GM23338 (cell line): ENCODE measurements at regions not wholly inside any gene's neighbourhood (a gene's known extent, or its start where the extent isn't known, plus 50 kb on each side); places are given as distances from the start of the nearest gene placed in this dataset.

ENCODE experiments used
- ATAC-seq: fragments of 200-7000 bp; cut with Tn5 transposase; 3 replicates; pipeline ENCODE4 v1.9.1; 2020
- DNase-seq: peaks from one replicate; pipeline ENCODE4 v3.0.0-alpha.2; 2015; ENCODE audit warnings: low spot score
- H2AFZ ChIP-seq: fragments of 200-600 bp; sonication (generic); 2 replicates; pipeline ENCODE4 v1.8.0; 2016; ENCODE audit warnings: antibody characterized with exemption, mild to moderate bottlenecking, moderate library complexity
- H3F3A ChIP-seq: fragments of 200-600 bp; sonication (generic); replicated peaks from 2 replicates; pipeline ENCODE4 v1.8.0; 2017; ENCODE audit warnings: antibody characterized with exemption, mixed run types, low read depth
- H3K27ac ChIP-seq: fragments of 200-600 bp; sonication (generic); 2 replicates; pipeline ENCODE4 v1.6.1; 2016; ENCODE audit warnings: low read depth
- H3K27me3 ChIP-seq: fragments of 200-600 bp; sonication (generic); 2 replicates; pipeline ENCODE4 v1.8.0; 2016; ENCODE audit warnings: mild to moderate bottlenecking, mixed run types, moderate library complexity; ENCODE audit not compliant: insufficient read depth
- H3K36me3 ChIP-seq: fragments of 200-600 bp; sonication (generic); 2 replicates; pipeline ENCODE4 v1.8.0; 2016; ENCODE audit warnings: mild to moderate bottlenecking; ENCODE audit not compliant: insufficient read depth
- H3K4me1 ChIP-seq: fragments of 200-600 bp; sonication (generic); 2 replicates; pipeline ENCODE4 v1.8.0; 2016; ENCODE audit warnings: mild to moderate bottlenecking, moderate library complexity; ENCODE audit not compliant: insufficient read depth
- H3K4me2 ChIP-seq: fragments of 200-600 bp; sonication (generic); 2 replicates; pipeline ENCODE4 v1.7.1; 2017; ENCODE audit warnings: mixed run types
- H3K4me3 ChIP-seq: fragments of 200-600 bp; sonication (generic); 2 replicates; pipeline ENCODE4 v1.6.1; 2016; ENCODE audit warnings: mixed run types
- H3K79me2 ChIP-seq: fragments of 200-600 bp; sonication (generic); replicated peaks from 2 replicates; pipeline ENCODE4 v1.8.0; 2017; ENCODE audit warnings: mild to moderate bottlenecking; ENCODE audit not compliant: insufficient read depth
- H3K9me2 ChIP-seq: fragments of 200-600 bp; sonication (generic); 2 replicates; pipeline ENCODE4 v1.8.0; 2017; ENCODE audit not compliant: insufficient read depth
- H4K20me1 ChIP-seq: fragments of 200-600 bp; sonication (generic); replicated peaks from 2 replicates; pipeline ENCODE4 v1.8.0; 2017; ENCODE audit warnings: mild to moderate bottlenecking; ENCODE audit not compliant: insufficient read depth
- H3K27ac Mint-ChIP-seq: 2 replicates; pipeline ENCODE4 v1.8.0; 2020; ENCODE audit warnings: inconsistent platforms, mild to moderate bottlenecking, moderate library complexity, mixed read lengths
- H3K27me3 Mint-ChIP-seq: 3 replicates; pipeline ENCODE4 v1.8.0; 2022; ENCODE audit warnings: low read depth, mild to moderate bottlenecking, moderate library complexity, mixed read lengths, inconsistent platforms; ENCODE audit not compliant: insufficient read depth, poor library complexity
- H3K36me3 Mint-ChIP-seq: 3 replicates; pipeline ENCODE4 v1.8.0; 2021; ENCODE audit warnings: low read depth, mild to moderate bottlenecking, inconsistent platforms, moderate library complexity, mixed read lengths
- H3K4me1 Mint-ChIP-seq: 3 replicates; pipeline ENCODE4 v1.8.0; 2020; ENCODE audit warnings: mild to moderate bottlenecking, inconsistent platforms, mixed read lengths
- H3K4me3 Mint-ChIP-seq: 3 replicates; pipeline ENCODE4 v1.8.0; 2021; ENCODE audit warnings: moderate library complexity, mild to moderate bottlenecking, inconsistent platforms, mixed read lengths
- H3K9me3 Mint-ChIP-seq: 3 replicates; pipeline ENCODE4 v1.8.0; 2020; ENCODE audit warnings: moderate library complexity, mild to moderate bottlenecking, inconsistent platforms, mixed read lengths
- EZH2 ChIP-seq: fragments of 200-600 bp; sonication (generic); IDR thresholded peaks from one replicate; pipeline ENCODE4 v1.8.0; 2017; ENCODE audit warnings: antibody characterized with exemption, mild to moderate bottlenecking, low read depth; ENCODE audit not compliant: unreplicated experiment
- EZH2phosphoT487 ChIP-seq: fragments of 200-600 bp; sonication (generic); IDR thresholded peaks from one replicate; pipeline ENCODE4 v1.8.1; 2018; ENCODE audit warnings: antibody characterized with exemption; ENCODE audit not compliant: unreplicated experiment
- JUNB ChIP-seq: IDR thresholded peaks from one replicate; pipeline ENCODE4 v1.6.1; 2016; ENCODE audit warnings: antibody characterized with exemption; ENCODE audit not compliant: unreplicated experiment
- NANOG ChIP-seq: IDR thresholded peaks from 2 replicates; pipeline ENCODE4 v1.6.1; 2016; ENCODE audit warnings: antibody characterized with exemption, borderline replicate concordance
- POLR2AphosphoS5 ChIP-seq: IDR thresholded peaks from 2 replicates; pipeline ENCODE4 v1.6.1; 2016; ENCODE audit warnings: antibody characterized with exemption, low read depth
- STAT1 ChIP-seq: IDR thresholded peaks from one replicate; pipeline ENCODE4 v1.6.1; 2016; ENCODE audit warnings: antibody characterized with exemption; ENCODE audit not compliant: unreplicated experiment
- ZNF114 ChIP-seq: fragments of 250-450 bp; sonication (Bioruptor Pico); IDR thresholded peaks from 2 replicates; pipeline ENCODE4 v1.5.0; 2020; ENCODE audit warnings: mild to moderate bottlenecking, moderate library complexity
- ZNF331 ChIP-seq: fragments of 250-450 bp; sonication (Bioruptor Pico); IDR thresholded peaks from 2 replicates; pipeline ENCODE4 v1.5.0; 2020; ENCODE audit warnings: low read depth, mild to moderate bottlenecking, moderate library complexity
- TF ChIP-seq, protein P1 (sequence below): IDR thresholded peaks from one replicate; pipeline ENCODE4 v1.6.1; 2018; ENCODE audit warnings: antibody characterized with exemption; ENCODE audit not compliant: unreplicated experiment
- TF ChIP-seq, protein P2 (sequence below): fragments of 250-450 bp; sonication (Bioruptor Pico); IDR thresholded peaks from 2 replicates; pipeline ENCODE4 v1.5.0; 2020; ENCODE audit warnings: mild to moderate bottlenecking, moderate library complexity

DNA sequence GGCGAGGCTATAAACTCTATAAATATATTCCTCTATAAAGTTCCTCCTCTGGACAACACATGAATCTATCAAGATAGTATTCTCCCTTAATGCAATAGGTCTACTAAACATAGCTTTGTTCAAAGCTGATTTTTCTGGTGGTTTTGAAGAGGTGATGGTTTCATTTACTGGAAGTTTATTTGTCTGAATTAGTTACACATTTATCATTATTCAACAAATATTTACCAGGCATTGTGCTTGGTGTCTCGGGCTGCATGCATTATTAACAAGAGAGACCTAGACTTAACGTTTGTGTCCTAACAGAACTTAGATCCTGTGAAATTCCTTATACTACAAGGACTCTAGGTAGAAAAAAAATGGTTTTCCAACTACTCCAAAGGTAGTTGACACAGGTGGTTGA, 511.4 kb upstream of the B3GALT2 start:
- ATAC-seq, result no peak
- H3K4me3 Mint-ChIP-seq, result no peak overlapping the region
- no peaks in the 10 kb centered on the region for H3K4me1 ChIP-seq
- H3K9me2 ChIP-seq, result no peaks in the 10 kb centered on the region
- H3K27ac ChIP-seq, result no peak overlapping the region
- H3F3A ChIP-seq, result no peaks in the 10 kb centered on the region
- H3K4me1 Mint-ChIP-seq, result no peaks in the 10 kb centered on the region
- H3K4me3 ChIP-seq, result no peak overlapping the region
- H3K36me3 ChIP-seq, result no peaks in the 10 kb centered on the region
- H3K27me3 ChIP-seq, result no peaks in the 10 kb centered on the region
- TF ChIP-seq JUNB, result no peak
- TF ChIP-seq NANOG, result no peak
- TF ChIP-seq EZH2, result no peak
- no peak for TF ChIP-seq STAT1
- TF ChIP-seq POLR2AphosphoS5, result no peak
- TF ChIP-seq ZNF331 (CRISPR knock-in tag), result no peak
- TF ChIP-seq EZH2phosphoT487, result no peak
- TF ChIP-seq, protein P1, sequence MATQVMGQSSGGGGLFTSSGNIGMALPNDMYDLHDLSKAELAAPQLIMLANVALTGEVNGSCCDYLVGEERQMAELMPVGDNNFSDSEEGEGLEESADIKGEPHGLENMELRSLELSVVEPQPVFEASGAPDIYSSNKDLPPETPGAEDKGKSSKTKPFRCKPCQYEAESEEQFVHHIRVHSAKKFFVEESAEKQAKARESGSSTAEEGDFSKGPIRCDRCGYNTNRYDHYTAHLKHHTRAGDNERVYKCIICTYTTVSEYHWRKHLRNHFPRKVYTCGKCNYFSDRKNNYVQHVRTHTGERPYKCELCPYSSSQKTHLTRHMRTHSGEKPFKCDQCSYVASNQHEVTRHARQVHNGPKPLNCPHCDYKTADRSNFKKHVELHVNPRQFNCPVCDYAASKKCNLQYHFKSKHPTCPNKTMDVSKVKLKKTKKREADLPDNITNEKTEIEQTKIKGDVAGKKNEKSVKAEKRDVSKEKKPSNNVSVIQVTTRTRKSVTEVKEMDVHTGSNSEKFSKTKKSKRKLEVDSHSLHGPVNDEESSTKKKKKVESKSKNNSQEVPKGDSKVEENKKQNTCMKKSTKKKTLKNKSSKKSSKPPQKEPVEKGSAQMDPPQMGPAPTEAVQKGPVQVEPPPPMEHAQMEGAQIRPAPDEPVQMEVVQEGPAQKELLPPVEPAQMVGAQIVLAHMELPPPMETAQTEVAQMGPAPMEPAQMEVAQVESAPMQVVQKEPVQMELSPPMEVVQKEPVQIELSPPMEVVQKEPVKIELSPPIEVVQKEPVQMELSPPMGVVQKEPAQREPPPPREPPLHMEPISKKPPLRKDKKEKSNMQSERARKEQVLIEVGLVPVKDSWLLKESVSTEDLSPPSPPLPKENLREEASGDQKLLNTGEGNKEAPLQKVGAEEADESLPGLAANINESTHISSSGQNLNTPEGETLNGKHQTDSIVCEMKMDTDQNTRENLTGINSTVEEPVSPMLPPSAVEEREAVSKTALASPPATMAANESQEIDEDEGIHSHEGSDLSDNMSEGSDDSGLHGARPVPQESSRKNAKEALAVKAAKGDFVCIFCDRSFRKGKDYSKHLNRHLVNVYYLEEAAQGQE, result no peak
- no peak for TF ChIP-seq ZNF114 (CRISPR knock-in tag)
- TF ChIP-seq, protein P2, sequence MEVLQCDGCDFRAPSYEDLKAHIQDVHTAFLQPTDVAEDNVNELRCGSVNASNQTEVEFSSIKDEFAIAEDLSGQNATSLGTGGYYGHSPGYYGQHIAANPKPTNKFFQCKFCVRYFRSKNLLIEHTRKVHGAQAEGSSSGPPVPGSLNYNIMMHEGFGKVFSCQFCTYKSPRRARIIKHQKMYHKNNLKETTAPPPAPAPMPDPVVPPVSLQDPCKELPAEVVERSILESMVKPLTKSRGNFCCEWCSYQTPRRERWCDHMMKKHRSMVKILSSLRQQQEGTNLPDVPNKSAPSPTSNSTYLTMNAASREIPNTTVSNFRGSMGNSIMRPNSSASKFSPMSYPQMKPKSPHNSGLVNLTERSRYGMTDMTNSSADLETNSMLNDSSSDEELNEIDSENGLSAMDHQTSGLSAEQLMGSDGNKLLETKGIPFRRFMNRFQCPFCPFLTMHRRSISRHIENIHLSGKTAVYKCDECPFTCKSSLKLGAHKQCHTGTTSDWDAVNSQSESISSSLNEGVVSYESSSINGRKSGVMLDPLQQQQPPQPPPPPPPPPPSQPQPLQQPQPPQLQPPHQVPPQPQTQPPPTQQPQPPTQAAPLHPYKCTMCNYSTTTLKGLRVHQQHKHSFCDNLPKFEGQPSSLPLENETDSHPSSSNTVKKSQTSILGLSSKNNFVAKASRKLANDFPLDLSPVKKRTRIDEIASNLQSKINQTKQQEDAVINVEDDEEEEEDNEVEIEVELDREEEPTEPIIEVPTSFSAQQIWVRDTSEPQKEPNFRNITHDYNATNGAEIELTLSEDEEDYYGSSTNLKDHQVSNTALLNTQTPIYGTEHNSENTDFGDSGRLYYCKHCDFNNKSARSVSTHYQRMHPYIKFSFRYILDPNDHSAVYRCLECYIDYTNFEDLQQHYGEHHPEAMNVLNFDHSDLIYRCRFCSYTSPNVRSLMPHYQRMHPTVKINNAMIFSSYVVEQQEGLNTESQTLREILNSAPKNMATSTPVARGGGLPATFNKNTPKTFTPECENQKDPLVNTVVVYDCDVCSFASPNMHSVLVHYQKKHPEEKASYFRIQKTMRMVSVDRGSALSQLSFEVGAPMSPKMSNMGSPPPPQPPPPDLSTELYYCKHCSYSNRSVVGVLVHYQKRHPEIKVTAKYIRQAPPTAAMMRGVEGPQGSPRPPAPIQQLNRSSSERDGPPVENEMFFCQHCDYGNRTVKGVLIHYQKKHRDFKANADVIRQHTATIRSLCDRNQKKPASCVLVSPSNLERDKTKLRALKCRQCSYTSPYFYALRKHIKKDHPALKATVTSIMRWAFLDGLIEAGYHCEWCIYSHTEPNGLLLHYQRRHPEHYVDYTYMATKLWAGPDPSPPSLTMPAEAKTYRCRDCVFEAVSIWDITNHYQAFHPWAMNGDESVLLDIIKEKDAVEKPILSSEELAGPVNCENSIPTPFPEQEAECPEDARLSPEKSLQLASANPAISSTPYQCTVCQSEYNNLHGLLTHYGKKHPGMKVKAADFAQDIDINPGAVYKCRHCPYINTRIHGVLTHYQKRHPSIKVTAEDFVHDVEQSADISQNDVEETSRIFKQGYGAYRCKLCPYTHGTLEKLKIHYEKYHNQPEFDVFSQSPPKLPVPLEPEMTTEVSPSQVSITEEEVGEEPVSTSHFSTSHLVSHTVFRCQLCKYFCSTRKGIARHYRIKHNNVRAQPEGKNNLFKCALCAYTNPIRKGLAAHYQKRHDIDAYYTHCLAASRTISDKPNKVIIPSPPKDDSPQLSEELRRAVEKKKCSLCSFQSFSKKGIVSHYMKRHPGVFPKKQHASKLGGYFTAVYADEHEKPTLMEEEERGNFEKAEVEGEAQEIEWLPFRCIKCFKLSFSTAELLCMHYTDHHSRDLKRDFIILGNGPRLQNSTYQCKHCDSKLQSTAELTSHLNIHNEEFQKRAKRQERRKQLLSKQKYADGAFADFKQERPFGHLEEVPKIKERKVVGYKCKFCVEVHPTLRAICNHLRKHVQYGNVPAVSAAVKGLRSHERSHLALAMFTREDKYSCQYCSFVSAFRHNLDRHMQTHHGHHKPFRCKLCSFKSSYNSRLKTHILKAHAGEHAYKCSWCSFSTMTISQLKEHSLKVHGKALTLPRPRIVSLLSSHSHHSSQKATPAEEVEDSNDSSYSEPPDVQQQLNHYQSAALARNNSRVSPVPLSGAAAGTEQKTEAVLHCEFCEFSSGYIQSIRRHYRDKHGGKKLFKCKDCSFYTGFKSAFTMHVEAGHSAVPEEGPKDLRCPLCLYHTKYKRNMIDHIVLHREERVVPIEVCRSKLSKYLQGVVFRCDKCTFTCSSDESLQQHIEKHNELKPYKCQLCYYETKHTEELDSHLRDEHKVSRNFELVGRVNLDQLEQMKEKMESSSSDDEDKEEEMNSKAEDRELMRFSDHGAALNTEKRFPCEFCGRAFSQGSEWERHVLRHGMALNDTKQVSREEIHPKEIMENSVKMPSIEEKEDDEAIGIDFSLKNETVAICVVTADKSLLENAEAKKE (CRISPR knock-in tag), result no peak
- no peak overlapping the region for H3K4me2 ChIP-seq
- H3K9me3 Mint-ChIP-seq, result no peaks in the 10 kb centered on the region
- H3K79me2 ChIP-seq, result no peaks in the 10 kb centered on the region
- H3K36me3 Mint-ChIP-seq, result no peaks in the 10 kb centered on the region
- H3K27ac Mint-ChIP-seq, result no peak overlapping the region
- no peak for DNase-seq
- H4K20me1 ChIP-seq, result no peaks in the 10 kb centered on the region
- no peaks in the 10 kb centered on the region for H3K27me3 Mint-ChIP-seq
- H2AFZ ChIP-seq, result no peak overlapping the region
